Hepatocyte (in vitro differentiated cells): ENCODE measurements at regions not wholly inside any gene's neighbourhood (a gene's known extent, or its start where the extent isn't known, plus 50 kb on each side); places are given as distances from the start of the nearest gene placed in this dataset.
A peak's percentile ranks its signal among the peaks of the same experiment; 100 is the strongest.

Source experiments
- DNase-seq: peaks from one replicate; pipeline ENCODE4 v3.0.0-alpha.2; 2016; ENCODE audit warnings: low spot score
- H2AFZ ChIP-seq: fragments of 200-600 bp; sonication (generic); 2 replicates; pipeline ENCODE4 v1.6.0; 2016; ENCODE audit warnings: antibody characterized with exemption, mild to moderate bottlenecking
- H3K27ac ChIP-seq: fragments of 200-600 bp; sonication (generic); 2 replicates; pipeline ENCODE4 v1.5.1; 2016; ENCODE audit warnings: mild to moderate bottlenecking
- H3K27me3 ChIP-seq: fragments of 200-600 bp; sonication (generic); 2 replicates; pipeline ENCODE4 v1.6.1; 2016
- H3K36me3 ChIP-seq: fragments of 200-600 bp; sonication (generic); replicated peaks from 2 replicates; pipeline ENCODE4 v1.5.1; 2016; ENCODE audit warnings: low read depth; ENCODE audit not compliant: insufficient read depth
- H3K4me1 ChIP-seq: fragments of 200-600 bp; sonication (generic); 2 replicates; pipeline ENCODE4 v1.5.1; 2016; ENCODE audit warnings: mild to moderate bottlenecking, moderate library complexity; ENCODE audit not compliant: insufficient read depth
- H3K4me2 ChIP-seq: fragments of 200-600 bp; sonication (generic); 2 replicates; pipeline ENCODE4 v1.6.0; 2016
- H3K4me3 ChIP-seq: fragments of 200-600 bp; sonication (generic); 2 replicates; pipeline ENCODE4 v1.5.1; 2016; ENCODE audit warnings: mild to moderate bottlenecking
- H3K79me2 ChIP-seq: fragments of 200-600 bp; sonication (generic); 2 replicates; pipeline ENCODE4 v1.6.0; 2017; ENCODE audit warnings: mild to moderate bottlenecking
- H3K9me2 ChIP-seq: fragments of 200-600 bp; sonication (generic); replicated peaks from 2 replicates; pipeline ENCODE4 v1.6.0; 2017; ENCODE audit warnings: mild to moderate bottlenecking; ENCODE audit not compliant: insufficient read depth
- H3K9me3 ChIP-seq: fragments of 200-600 bp; sonication (generic); 2 replicates; pipeline ENCODE4 v1.5.1; 2016; ENCODE audit warnings: low read depth, mild to moderate bottlenecking
- H4K20me1 ChIP-seq: fragments of 200-600 bp; sonication (generic); 2 replicates; pipeline ENCODE4 v1.6.0; 2016; ENCODE audit warnings: mild to moderate bottlenecking; ENCODE audit not compliant: insufficient read depth, poor library complexity, severe bottlenecking
- CTCF ChIP-seq: fragments of 200-600 bp; sonication (generic); IDR thresholded peaks from 2 replicates; pipeline ENCODE4 v1.5.1; 2016; ENCODE audit warnings: antibody characterized with exemption, mild to moderate bottlenecking; ENCODE audit not compliant: poor library complexity
- EZH2 ChIP-seq: fragments of 200-600 bp; sonication (generic); IDR thresholded peaks from 2 replicates; pipeline ENCODE4 v1.6.1; 2016; ENCODE audit warnings: antibody characterized with exemption, mild to moderate bottlenecking, borderline replicate concordance
- EZH2phosphoT487 ChIP-seq: fragments of 200-600 bp; sonication (generic); IDR thresholded peaks from one replicate; pipeline ENCODE4 v1.6.1; 2018; ENCODE audit warnings: antibody characterized with exemption, mild to moderate bottlenecking, low read depth, moderate library complexity; ENCODE audit not compliant: unreplicated experiment, severe bottlenecking
- WGBS: methylation state at CpG from one replicate; pipeline ENCODE4 v1.1.6; 2016; ENCODE audit warnings: low lambda C conversion rate; ENCODE audit errors: missing lambda C conversion rate; 5-methylcytosine and 5-hydroxymethylcytosine counted together

- Histone ChIP-seq H3K4me3 (no peak overlapping the region), H3K27ac (peak overlapping the region; percentile 26), H3K27me3 (no peaks in the 10 kb centered on the region), H4K20me1 (no peaks in the 10 kb centered on the region), H3K9me2 (no peaks in the 10 kb centered on the region), H2AFZ (no peak overlapping the region), H3K79me2 (no peaks in the 10 kb centered on the region), H3K36me3 (no peaks in the 10 kb centered on the region), H3K4me2 (no peak overlapping the region), H3K4me1 (peaks cover 12% of the 10 kb centered on the region), H3K9me3 (no peaks in the 10 kb centered on the region)
- TF ChIP-seq CTCF (no peak), EZH2phosphoT487 (no peak), EZH2 (no peak)
- DNase-seq: no peak
- 70% methylated on average over 13 of the region's 13 CpGs for WGBS
Observed at GRCh38 chr2:145026456-145027455, 506.8 kb upstream of the ZEB2 start.

DNA sequence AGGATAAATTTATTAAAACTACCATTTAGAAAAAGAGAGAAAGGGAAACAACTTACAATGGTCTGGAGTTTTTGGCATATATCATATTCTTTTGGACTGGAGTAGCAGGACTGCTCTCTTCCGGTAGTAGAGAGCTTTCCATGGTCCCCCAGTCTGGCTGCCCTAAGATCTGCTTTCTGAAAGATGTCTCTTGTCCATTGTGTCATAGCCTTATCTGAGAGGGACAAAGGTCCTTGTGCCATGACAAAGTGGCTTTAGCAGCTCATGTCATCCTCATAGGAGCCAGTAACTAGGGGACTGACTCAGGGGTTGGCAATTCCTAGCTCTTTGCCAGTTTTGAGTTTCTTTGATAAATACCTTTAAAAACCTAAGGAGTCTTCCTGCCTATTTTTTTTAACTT is 505.5 kb upstream of the ZEB2 start:
- H4K20me1 ChIP-seq: no peaks in the 10 kb centered on the region
- no peak overlapping the region for H3K27ac ChIP-seq
- no peak overlapping the region for H2AFZ ChIP-seq
- peaks cover 12% of the 10 kb centered on the region for H3K4me1 ChIP-seq
- no peaks in the 10 kb centered on the region for H3K27me3 ChIP-seq
- H3K9me3 ChIP-seq: no peaks in the 10 kb centered on the region
- 100% methylated on average over 1 of the region's 1 CpG for WGBS
- H3K4me2 ChIP-seq: no peak overlapping the region
- H3K36me3 ChIP-seq: no peaks in the 10 kb centered on the region
- no peaks in the 10 kb centered on the region for H3K9me2 ChIP-seq
- H3K79me2 ChIP-seq: no peaks in the 10 kb centered on the region
- no peak overlapping the region for H3K4me3 ChIP-seq
- no peak for DNase-seq
- TF ChIP-seq CTCF: no peak
- TF ChIP-seq EZH2: no peak
- TF ChIP-seq EZH2phosphoT487: no peak

GRCh38 chr2:145023334-145023934 is 503.5 kb upstream of the ZEB2 start:
- no peaks in the 10 kb centered on the region for H3K9me2 ChIP-seq
- WGBS: 89% methylated on average over 3 of the region's 3 CpGs
- DNase-seq: no peak
- no peaks in the 10 kb centered on the region for H3K79me2 ChIP-seq
- H3K4me3 ChIP-seq: no peak overlapping the region
- H4K20me1 ChIP-seq: no peaks in the 10 kb centered on the region
- H3K9me3 ChIP-seq: no peaks in the 10 kb centered on the region
- no peaks in the 10 kb centered on the region for H3K27me3 ChIP-seq
- H3K27ac ChIP-seq: no peak overlapping the region
- H3K4me2 ChIP-seq: no peak overlapping the region
- no peak overlapping the region for H2AFZ ChIP-seq
- TF ChIP-seq CTCF: no peak
- no peak for TF ChIP-seq EZH2
- TF ChIP-seq EZH2phosphoT487: no peak
- peaks cover 12% of the 10 kb centered on the region for H3K4me1 ChIP-seq
- H3K36me3 ChIP-seq: no peaks in the 10 kb centered on the region
